ENCODE measurements at regions not wholly inside any gene's neighbourhood (a gene's known extent, or its start where the extent isn't known, plus 50 kb on each side); places are given as distances from the start of the nearest gene placed in this dataset.

DNA sequence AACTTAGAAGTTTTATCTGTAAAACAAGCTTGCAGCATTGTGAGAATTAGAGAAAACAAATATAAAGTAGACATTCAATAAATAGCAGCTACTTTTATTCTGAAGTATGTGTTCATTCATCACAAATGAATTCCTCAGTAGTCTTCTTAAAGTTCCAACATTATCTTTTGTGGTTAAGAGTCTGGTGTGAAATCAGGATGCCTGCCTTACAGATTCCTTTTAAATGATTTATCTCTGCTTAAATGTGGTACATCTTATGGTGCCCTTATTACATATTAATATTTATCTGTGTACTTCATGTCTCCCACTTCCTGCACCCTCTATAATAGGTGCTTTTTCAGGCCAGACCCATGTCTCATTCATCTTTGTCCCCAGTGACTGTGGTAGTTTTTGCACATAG is 595.0 kb downstream of the STK39 start:
- Histone ChIP-seq H3K36me3 (ENCODE audit: insufficient read depth, low read length) (no peaks in the 10 kb centered on the region), H3K9me3 (ENCODE audit: low read length) (no peaks in the 10 kb centered on the region), H3K9ac (ENCODE audit: low read length) (no peak overlapping the region), H3K27ac (ENCODE audit: low read length) (no peak overlapping the region), H3K27me3 (ENCODE audit: insufficient read depth, low read depth, low read length) (no peaks in the 10 kb centered on the region), H3K79me2 (replicated peaks; ENCODE audit: insufficient read depth, low read length) (no peaks in the 10 kb centered on the region), H3K9me2 (ENCODE audit: insufficient read depth, low read length) (no peaks in the 10 kb centered on the region), H3F3A (ENCODE audit: insufficient read depth, low read length, poor library complexity, severe bottlenecking) (no peaks in the 10 kb centered on the region), H2AFZ (ENCODE audit: low read depth, low read length) (no peak overlapping the region), H4K20me1 (ENCODE audit: insufficient read depth) (no peaks in the 10 kb centered on the region), H3K4me2 (ENCODE audit: low read length) (no peak overlapping the region), H3K4me3 (ENCODE audit: low read length) (no peak overlapping the region)
- TF ChIP-seq EP300 (conservative IDR thresholded peaks at IDR 0.05; ENCODE audit: poor library complexity, severe bottlenecking) (no peak), RAD21 (conservative IDR thresholded peaks at IDR 0.05) (no peak), TAF1 (IDR thresholded peaks at IDR 0.05; ENCODE audit: low read depth) (no peak), POLR2AphosphoS5 (IDR thresholded peaks at IDR 0.05) (no peak), EZH2 (IDR thresholded peaks at IDR 0.05; ENCODE audit: borderline replicate concordance, insufficient read depth, low read length, poor library complexity, severe bottlenecking) (no peak), MXI1 (conservative IDR thresholded peaks at IDR 0.05; ENCODE audit: poor library complexity, severe bottlenecking) (no peak), SMC3 (conservative IDR thresholded peaks at IDR 0.05; ENCODE audit: poor library complexity) (no peak)
- TF ChIP-seq, protein P1, sequence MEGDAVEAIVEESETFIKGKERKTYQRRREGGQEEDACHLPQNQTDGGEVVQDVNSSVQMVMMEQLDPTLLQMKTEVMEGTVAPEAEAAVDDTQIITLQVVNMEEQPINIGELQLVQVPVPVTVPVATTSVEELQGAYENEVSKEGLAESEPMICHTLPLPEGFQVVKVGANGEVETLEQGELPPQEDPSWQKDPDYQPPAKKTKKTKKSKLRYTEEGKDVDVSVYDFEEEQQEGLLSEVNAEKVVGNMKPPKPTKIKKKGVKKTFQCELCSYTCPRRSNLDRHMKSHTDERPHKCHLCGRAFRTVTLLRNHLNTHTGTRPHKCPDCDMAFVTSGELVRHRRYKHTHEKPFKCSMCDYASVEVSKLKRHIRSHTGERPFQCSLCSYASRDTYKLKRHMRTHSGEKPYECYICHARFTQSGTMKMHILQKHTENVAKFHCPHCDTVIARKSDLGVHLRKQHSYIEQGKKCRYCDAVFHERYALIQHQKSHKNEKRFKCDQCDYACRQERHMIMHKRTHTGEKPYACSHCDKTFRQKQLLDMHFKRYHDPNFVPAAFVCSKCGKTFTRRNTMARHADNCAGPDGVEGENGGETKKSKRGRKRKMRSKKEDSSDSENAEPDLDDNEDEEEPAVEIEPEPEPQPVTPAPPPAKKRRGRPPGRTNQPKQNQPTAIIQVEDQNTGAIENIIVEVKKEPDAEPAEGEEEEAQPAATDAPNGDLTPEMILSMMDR (IDR thresholded peaks at IDR 0.05; ENCODE audit: poor library complexity, severe bottlenecking): no peak
- TF ChIP-seq, protein P2, sequence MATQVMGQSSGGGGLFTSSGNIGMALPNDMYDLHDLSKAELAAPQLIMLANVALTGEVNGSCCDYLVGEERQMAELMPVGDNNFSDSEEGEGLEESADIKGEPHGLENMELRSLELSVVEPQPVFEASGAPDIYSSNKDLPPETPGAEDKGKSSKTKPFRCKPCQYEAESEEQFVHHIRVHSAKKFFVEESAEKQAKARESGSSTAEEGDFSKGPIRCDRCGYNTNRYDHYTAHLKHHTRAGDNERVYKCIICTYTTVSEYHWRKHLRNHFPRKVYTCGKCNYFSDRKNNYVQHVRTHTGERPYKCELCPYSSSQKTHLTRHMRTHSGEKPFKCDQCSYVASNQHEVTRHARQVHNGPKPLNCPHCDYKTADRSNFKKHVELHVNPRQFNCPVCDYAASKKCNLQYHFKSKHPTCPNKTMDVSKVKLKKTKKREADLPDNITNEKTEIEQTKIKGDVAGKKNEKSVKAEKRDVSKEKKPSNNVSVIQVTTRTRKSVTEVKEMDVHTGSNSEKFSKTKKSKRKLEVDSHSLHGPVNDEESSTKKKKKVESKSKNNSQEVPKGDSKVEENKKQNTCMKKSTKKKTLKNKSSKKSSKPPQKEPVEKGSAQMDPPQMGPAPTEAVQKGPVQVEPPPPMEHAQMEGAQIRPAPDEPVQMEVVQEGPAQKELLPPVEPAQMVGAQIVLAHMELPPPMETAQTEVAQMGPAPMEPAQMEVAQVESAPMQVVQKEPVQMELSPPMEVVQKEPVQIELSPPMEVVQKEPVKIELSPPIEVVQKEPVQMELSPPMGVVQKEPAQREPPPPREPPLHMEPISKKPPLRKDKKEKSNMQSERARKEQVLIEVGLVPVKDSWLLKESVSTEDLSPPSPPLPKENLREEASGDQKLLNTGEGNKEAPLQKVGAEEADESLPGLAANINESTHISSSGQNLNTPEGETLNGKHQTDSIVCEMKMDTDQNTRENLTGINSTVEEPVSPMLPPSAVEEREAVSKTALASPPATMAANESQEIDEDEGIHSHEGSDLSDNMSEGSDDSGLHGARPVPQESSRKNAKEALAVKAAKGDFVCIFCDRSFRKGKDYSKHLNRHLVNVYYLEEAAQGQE (IDR thresholded peaks at IDR 0.05; ENCODE audit: borderline replicate concordance): no peak

DNA sequence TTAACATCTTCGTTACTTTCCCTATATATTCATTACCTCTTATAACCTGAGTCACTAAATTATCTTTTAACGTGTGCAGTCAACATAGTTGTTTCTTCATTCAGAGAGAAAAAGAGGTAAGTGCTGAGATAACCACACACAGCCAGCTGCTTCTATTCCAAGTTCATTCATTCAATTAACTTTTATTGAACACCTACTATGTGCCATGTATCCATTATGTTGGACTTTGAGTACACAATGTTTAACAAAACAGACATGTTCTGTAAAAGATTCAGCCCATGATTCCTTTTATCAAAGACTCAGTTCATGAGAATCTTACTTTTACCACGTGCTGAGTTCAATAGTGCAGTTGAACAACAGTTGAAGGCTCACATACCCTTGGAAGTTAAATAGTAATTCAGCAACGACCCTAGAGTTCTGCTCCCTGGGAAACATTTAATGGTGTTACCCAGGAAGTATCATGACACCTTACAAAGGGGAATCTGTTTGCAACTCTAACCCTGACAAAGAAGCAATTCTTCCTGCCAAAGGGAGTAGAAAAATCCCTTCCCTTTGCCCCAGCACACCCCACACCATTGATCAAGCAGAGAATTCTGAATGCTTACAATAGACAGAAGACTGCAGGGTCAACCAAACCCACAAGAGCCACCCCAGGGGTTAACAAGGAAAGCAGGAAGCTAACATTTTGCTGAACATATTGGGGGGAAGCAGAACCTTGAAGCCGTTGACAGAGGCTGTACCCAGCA is 595.8 kb downstream of the STK39 start:
- Histone ChIP-seq H3K79me2 (replicated peaks; ENCODE audit: insufficient read depth, low read length) (no peaks in the 10 kb centered on the region), H3K36me3 (ENCODE audit: insufficient read depth, low read length) (no peaks in the 10 kb centered on the region), H3K4me2 (ENCODE audit: low read length) (no peak overlapping the region), H2AFZ (ENCODE audit: low read depth, low read length) (no peak overlapping the region), H3K27me3 (ENCODE audit: insufficient read depth, low read depth, low read length) (no peaks in the 10 kb centered on the region), H3K9me3 (ENCODE audit: low read length) (no peaks in the 10 kb centered on the region), H4K20me1 (ENCODE audit: insufficient read depth) (no peaks in the 10 kb centered on the region), H3K9ac (ENCODE audit: low read length) (no peak overlapping the region), H3K27ac (ENCODE audit: low read length) (no peak overlapping the region), H3K4me3 (ENCODE audit: low read length) (no peak overlapping the region), H3K9me2 (ENCODE audit: insufficient read depth, low read length) (no peaks in the 10 kb centered on the region), H3F3A (ENCODE audit: insufficient read depth, low read length, poor library complexity, severe bottlenecking) (no peaks in the 10 kb centered on the region)
- TF ChIP-seq, protein P2 (IDR thresholded peaks at IDR 0.05; ENCODE audit: borderline replicate concordance): no peak
- no peak for TF ChIP-seq EP300 (conservative IDR thresholded peaks at IDR 0.05; ENCODE audit: poor library complexity, severe bottlenecking)
- TF ChIP-seq MXI1 (conservative IDR thresholded peaks at IDR 0.05; ENCODE audit: poor library complexity, severe bottlenecking): no peak
- TF ChIP-seq EZH2 (IDR thresholded peaks at IDR 0.05; ENCODE audit: borderline replicate concordance, insufficient read depth, low read length, poor library complexity, severe bottlenecking): no peak
- TF ChIP-seq RAD21 (conservative IDR thresholded peaks at IDR 0.05): no peak
- TF ChIP-seq POLR2AphosphoS5 (IDR thresholded peaks at IDR 0.05): no peak
- TF ChIP-seq, protein P1 (IDR thresholded peaks at IDR 0.05; ENCODE audit: poor library complexity, severe bottlenecking): no peak
- no peak for TF ChIP-seq TAF1 (IDR thresholded peaks at IDR 0.05; ENCODE audit: low read depth)
- no peak for TF ChIP-seq SMC3 (conservative IDR thresholded peaks at IDR 0.05; ENCODE audit: poor library complexity)

All from neural cell (in vitro differentiated cells).